Skeletal muscle satellite cell (primary cell): ENCODE measurements at regions not wholly inside any gene's neighbourhood (a gene's known extent, or its start where the extent isn't known, plus 50 kb on each side); places are given as distances from the start of the nearest gene placed in this dataset.

Experiments
- H3K27me3 ChIP-seq: 2 replicates; pipeline ENCODE4 v1.7.0; 2013; ENCODE audit warnings: low read length; ENCODE audit not compliant: control insufficient read depth, insufficient read depth
- H3K36me3 ChIP-seq: 2 replicates; pipeline ENCODE4 v1.7.0; 2013; ENCODE audit warnings: mild to moderate bottlenecking, control low read depth, low read length; ENCODE audit not compliant: insufficient read depth
- H3K4me1 ChIP-seq: 2 replicates; pipeline ENCODE4 v1.7.0; 2013; ENCODE audit warnings: low read length; ENCODE audit not compliant: control insufficient read depth, insufficient read depth
- H3K4me2 ChIP-seq: 2 replicates; pipeline ENCODE4 v1.7.0; 2013; ENCODE audit warnings: mild to moderate bottlenecking, low read length
- H3K4me3 ChIP-seq: 2 replicates; pipeline ENCODE4 v1.7.0; 2013; ENCODE audit warnings: low read length
- H3K9ac ChIP-seq: 2 replicates; pipeline ENCODE4 v1.7.0; 2013; ENCODE audit warnings: mild to moderate bottlenecking, low read depth, low read length, moderate library complexity
- H3K9me3 ChIP-seq: replicated peaks from 2 replicates; pipeline ENCODE4 v1.7.0; 2013; ENCODE audit warnings: mild to moderate bottlenecking, control low read depth, low read length

DNA sequence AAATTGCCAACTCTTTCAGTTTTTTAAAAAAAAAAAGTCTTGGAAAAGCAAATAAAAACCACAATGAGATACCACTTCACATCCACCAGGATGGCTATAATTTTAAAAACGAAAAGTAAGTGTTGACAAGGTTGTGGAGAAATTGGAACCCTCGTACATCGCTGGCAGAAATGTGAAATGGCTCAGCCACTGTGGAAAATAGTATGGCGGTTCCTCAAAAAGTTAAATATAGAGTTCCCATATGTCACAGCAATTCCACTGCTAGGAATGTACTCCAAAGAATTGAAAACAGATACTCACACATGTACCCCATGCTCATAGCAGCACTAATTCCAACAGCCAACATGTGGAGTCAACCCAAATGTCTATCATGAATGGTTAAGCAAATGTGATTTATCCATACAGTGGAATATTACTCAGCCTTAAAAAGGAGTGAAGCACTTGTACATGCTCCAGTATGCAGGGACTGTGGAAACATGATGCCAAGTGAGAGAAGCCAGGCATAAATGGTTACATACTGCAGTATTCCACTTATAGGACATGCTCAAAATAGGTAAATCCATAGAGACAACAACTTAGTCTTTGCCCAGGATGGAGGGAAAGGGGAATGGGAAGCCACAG lies 73.8 kb upstream of the PCSK6 start:
- H3K9me3 ChIP-seq = no peaks in the 10 kb centered on the region
- peaks cover 5% of the 10 kb centered on the region for H3K4me1 ChIP-seq
- no peak overlapping the region for H3K9ac ChIP-seq
- H3K27me3 ChIP-seq = peaks cover 53% of the 10 kb centered on the region
- no peak overlapping the region for H3K4me2 ChIP-seq
- H3K36me3 ChIP-seq = no peaks in the 10 kb centered on the region
- no peak overlapping the region for H3K4me3 ChIP-seq

DNA sequence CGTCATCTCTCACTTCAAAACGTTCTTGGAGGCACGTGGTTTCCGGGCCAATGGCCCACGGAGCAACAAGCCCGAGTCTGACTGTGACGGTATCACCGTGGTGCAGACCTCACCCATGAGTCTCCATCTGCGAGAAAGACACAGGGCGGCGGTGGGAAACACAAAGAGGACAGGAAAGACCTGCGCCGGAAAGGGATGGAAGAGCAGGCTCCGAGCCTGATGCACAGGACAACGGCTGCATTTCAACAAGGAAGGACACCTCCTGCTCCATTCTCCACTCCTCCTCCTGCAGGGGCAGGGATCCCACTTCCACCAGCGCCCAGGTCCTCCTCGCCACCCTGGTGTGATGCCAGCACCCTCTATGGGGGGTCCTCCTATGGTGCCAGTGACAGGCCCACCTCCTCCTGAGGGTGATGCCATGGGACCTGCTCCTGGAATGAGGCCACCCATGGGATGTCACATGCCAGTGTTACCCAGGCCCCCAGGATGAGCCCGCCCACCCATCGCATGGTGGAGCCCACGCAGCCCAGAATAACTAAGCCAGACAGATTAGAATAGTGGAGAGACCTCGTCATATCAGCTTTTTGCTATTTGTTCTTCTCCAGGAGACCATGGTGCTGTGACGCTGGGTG lies 73.0 kb upstream of the PCSK6 start:
- Histone ChIP-seq H3K4me1 (peaks cover 3% of the 10 kb centered on the region), H3K4me3 (no peak overlapping the region), H3K4me2 (no peak overlapping the region), H3K27me3 (peaks cover 57% of the 10 kb centered on the region), H3K9me3 (no peaks in the 10 kb centered on the region), H3K9ac (no peak overlapping the region), H3K36me3 (no peaks in the 10 kb centered on the region)

DNA sequence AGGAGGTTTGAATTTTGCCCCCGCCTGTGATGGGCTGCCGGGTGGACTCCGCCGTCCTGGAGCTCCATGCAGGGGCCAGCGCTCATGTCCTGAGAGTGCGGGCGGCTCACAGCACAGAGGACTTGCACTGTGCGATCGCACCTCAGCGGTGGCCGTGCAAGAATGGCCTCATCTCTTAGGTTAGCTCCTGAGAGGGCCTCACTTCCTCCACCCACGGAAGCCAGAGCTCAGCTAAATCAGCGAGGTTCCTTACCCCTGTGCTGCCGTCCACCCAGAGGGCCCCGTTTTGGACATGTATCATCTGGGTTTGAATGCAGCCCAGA lies 72.0 kb upstream of the PCSK6 start:
- Histone ChIP-seq H3K4me3 (no peak overlapping the region), H3K4me1 (peaks cover 3% of the 10 kb centered on the region), H3K9me3 (no peaks in the 10 kb centered on the region), H3K9ac (no peak overlapping the region), H3K4me2 (no peak overlapping the region), H3K27me3 (peaks cover 61% of the 10 kb centered on the region), H3K36me3 (no peaks in the 10 kb centered on the region)

DNA sequence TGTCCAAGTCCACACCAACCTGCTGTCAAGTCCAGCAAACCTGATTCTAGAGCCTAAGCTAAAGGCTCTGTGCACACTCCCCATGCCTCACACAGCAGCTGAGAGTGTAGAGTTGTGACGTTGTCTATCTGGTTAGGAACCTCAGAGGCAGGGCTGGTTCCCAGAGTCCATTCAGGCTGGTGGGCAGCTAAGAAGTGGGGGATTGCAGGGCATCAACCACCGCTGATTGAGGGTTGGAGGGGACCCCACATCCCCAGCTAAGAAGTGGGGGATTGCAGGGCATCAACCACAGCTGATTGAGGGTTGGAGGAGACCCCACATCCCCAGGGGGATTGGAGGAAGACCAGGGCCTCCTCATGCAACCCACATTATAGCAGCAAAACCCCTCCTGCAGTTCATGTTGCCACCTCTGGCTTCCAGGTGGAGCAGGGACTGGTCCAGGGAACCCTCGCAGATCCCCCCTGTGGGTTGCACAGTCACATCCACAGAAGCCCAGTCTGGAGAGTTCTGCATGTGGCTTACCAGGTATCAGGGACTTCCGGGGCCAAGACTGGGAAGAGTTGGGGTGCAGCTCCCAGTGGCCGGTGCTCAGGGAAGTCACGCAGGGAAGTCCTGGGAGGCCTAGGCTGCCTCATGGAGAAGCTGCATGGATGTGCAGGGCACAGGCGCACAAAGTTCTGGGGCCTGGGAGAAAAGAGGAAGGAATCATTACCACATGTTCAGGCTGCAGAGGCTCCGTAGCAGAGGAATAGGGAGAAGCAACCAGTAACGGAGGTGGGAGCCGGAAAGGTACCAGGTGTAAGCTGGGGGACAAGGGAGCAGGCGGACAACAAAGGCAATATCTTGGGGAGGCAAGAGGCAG lies 71.4 kb upstream of the PCSK6 start:
- no peak overlapping the region for H3K4me2 ChIP-seq
- no peaks in the 10 kb centered on the region for H3K36me3 ChIP-seq
- peaks cover 3% of the 10 kb centered on the region for H3K4me1 ChIP-seq
- peaks cover 61% of the 10 kb centered on the region for H3K27me3 ChIP-seq
- H3K9me3 ChIP-seq = no peaks in the 10 kb centered on the region
- H3K4me3 ChIP-seq = no peak overlapping the region
- H3K9ac ChIP-seq = no peak overlapping the region

DNA sequence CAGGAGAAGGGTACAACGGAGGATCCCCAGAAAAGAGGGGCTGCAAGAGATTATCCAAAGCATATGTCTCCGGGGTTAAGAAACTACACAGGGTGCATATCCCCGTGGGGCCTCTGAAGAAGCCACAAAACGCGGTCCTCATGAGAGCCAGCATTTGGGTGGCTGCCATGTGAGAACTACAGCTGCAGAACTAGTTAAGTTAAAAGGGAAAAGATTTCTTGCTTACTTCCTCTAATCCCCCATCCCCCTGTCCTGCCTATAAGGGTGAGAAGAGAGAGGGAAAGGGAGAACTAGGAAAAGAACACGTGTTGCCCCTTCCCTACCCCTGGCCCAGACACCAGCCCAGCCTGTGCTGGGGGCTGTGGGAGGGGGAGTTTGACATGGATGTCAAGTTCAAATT lies 70.4 kb upstream of the PCSK6 start:
- Histone ChIP-seq H3K4me3 (no peak overlapping the region), H3K4me1 (peaks cover 6% of the 10 kb centered on the region), H3K4me2 (no peak overlapping the region), H3K9ac (no peak overlapping the region), H3K27me3 (peaks cover 54% of the 10 kb centered on the region), H3K36me3 (no peaks in the 10 kb centered on the region), H3K9me3 (no peaks in the 10 kb centered on the region)

DNA sequence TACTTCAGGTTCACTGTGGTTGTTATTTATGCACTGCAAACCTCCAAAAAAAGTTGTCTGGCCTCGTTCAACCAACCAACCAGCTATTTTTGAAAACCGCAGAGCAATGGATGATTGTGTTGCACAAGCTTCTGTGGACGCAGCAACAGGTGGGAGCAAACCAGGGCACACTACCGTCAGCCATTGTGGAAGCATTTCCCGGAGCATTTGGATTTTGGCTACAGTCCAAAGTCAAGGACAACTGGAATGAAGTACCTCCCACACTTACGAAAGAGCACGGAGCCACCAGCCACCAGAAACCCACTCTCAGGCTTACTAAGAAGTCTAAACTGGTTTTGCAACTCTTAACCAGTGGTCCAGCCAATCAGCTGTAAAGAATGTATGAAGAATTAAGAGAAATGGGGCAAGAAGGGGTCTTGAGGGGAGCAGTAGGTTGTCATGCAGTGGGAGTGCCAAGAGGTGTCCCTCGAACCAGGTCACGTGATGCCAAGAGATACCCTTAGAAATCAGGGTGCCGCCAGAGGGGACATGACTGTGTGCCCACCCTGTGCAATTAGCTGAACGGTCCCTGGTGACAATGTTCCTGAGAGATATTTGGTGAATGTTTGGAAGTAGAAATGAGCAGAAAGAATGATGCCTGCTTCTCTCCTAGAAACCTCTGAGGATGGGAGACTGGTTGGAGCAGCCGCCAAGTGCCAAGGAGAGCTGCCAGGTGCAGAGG lies 68.9 kb upstream of the PCSK6 start:
- no peaks in the 10 kb centered on the region for H3K36me3 ChIP-seq
- no peak overlapping the region for H3K4me3 ChIP-seq
- no peak overlapping the region for H3K4me2 ChIP-seq
- no peaks in the 10 kb centered on the region for H3K9me3 ChIP-seq
- peaks cover 51% of the 10 kb centered on the region for H3K27me3 ChIP-seq
- H3K9ac ChIP-seq = no peak overlapping the region
- peaks cover 10% of the 10 kb centered on the region for H3K4me1 ChIP-seq

DNA sequence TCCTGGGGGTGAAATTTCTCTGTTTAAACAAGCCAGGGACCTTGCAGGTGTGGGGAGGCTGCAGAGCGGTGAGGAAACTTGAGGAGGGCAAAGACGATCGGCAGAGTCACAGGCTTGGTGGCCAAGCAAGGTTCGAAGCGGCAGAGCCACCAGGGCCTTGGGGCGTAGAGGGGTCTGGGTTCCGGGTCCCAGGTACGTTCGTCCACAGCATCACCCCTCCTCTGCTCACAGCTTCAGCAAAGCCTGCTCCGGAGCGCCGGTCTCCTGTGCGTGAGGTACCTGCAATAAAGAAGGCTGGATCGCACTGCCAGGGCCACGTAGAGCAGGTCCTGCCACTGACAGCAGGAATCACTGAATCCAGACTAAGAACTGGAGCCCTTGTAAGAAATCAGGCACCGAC lies 66.8 kb upstream of the PCSK6 start:
- H3K9ac ChIP-seq = no peak overlapping the region
- H3K27me3 ChIP-seq = peaks cover 52% of the 10 kb centered on the region
- H3K4me1 ChIP-seq = peaks cover 10% of the 10 kb centered on the region
- no peaks in the 10 kb centered on the region for H3K9me3 ChIP-seq
- no peak overlapping the region for H3K4me2 ChIP-seq
- no peaks in the 10 kb centered on the region for H3K36me3 ChIP-seq
- H3K4me3 ChIP-seq = no peak overlapping the region

DNA sequence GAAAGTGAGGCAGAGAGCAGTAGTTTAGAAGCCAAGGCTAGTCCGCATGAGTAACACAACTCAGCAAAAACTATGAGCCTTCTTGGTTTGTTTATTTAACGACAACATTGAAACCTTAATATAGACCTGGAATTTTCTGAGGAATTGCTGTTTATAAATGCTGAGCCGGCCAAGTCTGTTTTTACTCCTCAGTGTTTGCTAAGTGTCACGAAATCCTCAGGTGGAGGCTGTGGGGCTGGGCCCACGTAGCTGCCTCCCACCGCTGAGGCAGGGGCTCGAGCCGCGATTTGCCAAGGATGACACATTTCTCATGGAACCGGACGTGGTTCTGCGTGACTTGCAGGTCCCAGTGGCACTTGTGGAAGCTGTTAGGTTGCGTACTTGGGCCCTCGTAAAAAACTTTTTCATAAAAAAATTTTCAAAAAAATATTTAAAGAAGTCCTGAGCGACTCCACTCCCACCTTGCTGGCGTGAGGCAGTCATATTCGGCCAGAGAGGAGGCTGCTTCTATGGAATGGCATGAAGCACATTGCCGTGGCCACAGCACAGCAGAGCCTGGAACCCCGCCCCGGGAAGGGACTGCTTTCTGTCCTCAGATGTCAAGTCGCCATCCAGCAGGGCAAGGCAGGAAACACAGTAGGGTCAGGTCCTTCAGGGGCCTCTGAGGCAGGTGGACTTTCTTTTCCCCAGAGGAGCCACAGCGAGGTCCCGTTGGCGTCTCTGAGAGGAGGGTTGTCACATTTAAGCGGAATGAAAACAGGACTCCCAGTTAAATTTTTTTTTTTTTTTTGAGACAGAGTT lies 64.8 kb upstream of the PCSK6 start:
- H3K36me3 ChIP-seq = no peaks in the 10 kb centered on the region
- H3K4me3 ChIP-seq = no peak overlapping the region
- peaks cover 10% of the 10 kb centered on the region for H3K4me1 ChIP-seq

DNA sequence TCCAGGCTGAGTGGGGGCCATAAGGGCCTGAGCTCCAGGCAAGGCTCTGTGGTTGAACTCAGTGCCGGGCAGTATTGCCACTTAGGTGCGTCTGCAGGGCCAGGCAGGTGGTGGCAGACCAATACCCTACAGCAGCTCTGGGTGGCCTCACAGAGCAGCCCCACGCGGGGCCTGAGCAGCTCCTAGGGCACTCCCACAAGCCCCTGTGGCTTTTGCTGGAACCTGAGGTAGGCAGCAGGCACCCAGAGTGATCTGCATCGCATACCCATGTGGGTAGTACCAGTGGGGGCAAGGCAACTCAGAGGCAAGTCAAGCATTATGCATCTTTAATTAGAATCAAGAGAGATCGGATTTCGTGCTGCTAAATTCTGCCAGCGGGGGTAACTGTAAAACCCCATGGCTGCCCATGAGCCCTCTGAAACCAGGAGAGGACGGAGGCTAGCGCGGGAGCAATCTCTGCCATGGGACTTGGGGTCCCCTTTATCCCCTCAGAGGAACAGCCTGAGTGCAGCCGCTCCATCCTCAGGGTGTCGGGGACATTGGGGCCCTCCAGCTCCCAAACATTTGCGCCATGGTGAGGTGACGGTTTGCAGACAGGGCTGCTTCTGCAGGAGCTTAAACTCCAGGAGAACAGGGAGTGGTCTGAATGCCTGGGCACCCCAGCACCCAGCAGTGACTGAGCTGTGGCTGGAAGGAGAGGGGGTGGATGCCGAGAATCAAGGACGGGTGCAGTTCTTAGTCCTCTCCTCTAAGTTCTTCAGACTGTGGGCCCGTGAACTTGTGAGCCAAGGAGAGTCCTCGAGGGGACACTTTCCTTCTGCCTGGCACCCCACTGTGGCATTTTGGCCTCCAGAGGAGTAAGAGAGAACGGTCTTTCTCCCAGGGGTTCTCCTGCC lies 62.4 kb upstream of the PCSK6 start:
- no peaks in the 10 kb centered on the region for H3K36me3 ChIP-seq
- no peaks in the 10 kb centered on the region for H3K9me3 ChIP-seq
- no peak overlapping the region for H3K4me2 ChIP-seq
- no peak overlapping the region for H3K4me3 ChIP-seq
- no peak overlapping the region for H3K9ac ChIP-seq
- H3K27me3 ChIP-seq = peaks cover 46% of the 10 kb centered on the region
- H3K4me1 ChIP-seq = peaks cover 7% of the 10 kb centered on the region

More for the DNA sequence above, 64.8 kb upstream of the PCSK6 start:
- no peak overlapping the region for H3K4me2 ChIP-seq
- H3K9ac ChIP-seq = no peak overlapping the region
- H3K27me3 ChIP-seq = peaks cover 48% of the 10 kb centered on the region
- no peaks in the 10 kb centered on the region for H3K9me3 ChIP-seq

DNA sequence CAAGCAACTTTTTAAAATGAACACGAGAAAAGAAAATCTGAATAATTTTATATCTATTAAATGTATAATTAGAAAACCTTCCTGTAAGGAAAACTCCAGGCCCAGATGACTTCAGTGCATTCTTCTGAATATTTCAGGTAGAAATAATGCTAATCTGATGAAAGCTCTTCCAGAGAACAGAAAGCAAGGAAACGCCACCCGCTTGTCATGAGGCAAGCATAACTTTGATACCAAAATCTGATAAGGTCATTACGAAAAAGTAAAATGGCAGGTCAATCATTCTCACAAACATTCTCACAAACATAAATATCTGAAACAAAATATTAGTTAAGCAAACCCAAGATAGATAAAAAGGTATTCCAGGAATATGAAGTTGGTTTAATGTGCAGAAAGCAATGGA lies 60.6 kb upstream of the PCSK6 start:
- H3K4me1 ChIP-seq = peaks cover 4% of the 10 kb centered on the region
- H3K36me3 ChIP-seq = no peaks in the 10 kb centered on the region
- no peak overlapping the region for H3K4me2 ChIP-seq
- H3K4me3 ChIP-seq = no peak overlapping the region
- H3K27me3 ChIP-seq = peaks cover 61% of the 10 kb centered on the region
- H3K9me3 ChIP-seq = no peaks in the 10 kb centered on the region
- no peak overlapping the region for H3K9ac ChIP-seq
